ENCODE measurements at regions not wholly inside any gene's neighbourhood (a gene's known extent, or its start where the extent isn't known, plus 50 kb on each side); places are given as distances from the start of the nearest gene placed in this dataset.

DNA sequence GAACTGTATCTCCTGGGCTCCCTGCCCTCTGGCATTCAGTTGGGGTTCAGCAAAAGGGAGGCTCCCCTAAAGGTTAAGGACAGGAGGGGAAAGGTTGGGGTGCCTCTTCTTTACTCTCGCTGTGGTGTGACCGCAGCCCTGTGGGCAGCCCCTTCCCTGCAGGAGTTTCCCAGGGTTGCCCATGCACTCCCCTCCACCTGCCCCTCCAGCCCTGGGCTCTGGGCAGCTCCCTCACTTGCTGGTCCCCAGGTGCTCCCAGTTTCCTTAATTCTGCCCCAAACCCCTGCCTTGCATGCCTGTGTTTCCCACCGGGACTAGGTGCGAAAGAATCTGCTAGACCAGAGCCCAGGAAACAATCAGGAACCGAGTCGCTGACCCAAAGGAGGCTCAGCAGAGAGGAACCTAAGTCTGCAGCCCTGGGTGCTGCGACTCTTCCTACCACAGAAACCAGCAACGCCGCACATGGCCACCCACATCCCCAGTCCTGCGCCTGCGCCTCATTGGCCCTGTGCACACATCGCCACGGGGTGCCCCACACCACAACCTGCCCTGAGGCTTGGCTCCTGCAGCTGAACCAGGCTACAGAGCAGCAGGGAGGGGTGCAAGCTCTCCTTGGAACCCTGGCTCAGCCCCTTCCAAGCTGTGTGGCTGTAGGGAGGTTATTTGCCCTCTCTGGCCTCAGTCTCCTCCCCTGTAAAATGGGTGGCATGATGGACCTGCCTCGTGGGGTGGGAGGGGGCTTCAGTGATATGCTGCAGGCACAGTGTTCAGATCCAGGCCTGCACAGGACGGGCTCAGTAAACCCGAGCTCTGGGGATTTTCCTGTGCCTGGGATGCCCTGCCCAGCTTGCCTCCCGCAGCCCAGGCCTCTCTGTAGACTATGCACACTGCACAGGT, 487.6 kb downstream of the PREX1 start:
- no peak for TF ChIP-seq PAX5 (IDR thresholded peaks at IDR 0.05; ENCODE audit: insufficient read depth, low read length, severe bottlenecking)
- no peak for TF ChIP-seq POLR2AphosphoS5 (IDR thresholded peaks at IDR 0.05; ENCODE audit: low read depth, low read length)
- no peak for TF ChIP-seq POLR2A (IDR thresholded peaks at IDR 0.05; ENCODE audit: low read depth, low read length)
- TF ChIP-seq TAF1 (IDR thresholded peaks at IDR 0.05; ENCODE audit: low read depth, low read length), result no peak
- no peak for TF ChIP-seq SPI1 (IDR thresholded peaks at IDR 0.05; ENCODE audit: low read depth, low read length)
- no peak for TF ChIP-seq POU2F2 (IDR thresholded peaks at IDR 0.05; ENCODE audit: low read depth, low read length)
- peak; percentile 57 for FAIRE-seq
- no peak for DNase-seq (ENCODE audit: insufficient read length, low spot score)

DNA sequence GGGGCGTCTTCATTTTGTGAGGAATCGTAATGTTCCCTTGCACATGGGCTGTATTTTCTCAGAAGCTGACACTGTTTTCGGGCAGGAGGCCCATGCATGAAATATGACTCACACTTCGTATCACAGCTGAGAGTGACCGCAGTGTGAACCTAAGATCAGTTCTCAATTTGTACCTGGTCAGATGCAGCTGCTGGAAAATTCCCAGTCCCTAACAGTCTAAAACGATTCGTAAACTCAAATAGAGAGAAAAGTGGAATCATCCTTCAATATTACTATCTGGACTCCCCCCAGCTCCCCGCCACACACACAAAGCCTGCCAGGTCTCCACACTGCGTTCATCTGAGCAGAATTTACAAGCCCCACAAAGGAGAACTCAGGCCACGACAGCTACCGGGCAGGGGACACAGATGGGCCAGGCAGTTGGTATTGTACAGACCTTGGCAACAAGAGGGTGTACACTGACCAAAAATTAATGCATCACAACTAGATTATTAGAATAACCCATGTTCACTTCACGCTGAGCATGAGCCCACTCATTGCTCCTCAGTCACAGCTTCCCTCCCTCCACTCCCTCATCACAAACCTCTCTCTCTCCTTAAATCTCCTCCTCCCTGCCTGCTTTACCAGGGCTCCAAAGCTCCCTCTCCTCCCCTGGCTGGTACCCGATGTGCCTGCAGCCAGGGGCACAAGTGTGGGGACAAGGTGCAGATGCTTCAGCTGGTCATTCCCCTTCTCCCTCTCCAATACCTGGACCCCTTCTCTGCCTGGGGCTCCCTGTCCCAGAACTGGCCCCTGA, 488.4 kb downstream of the PREX1 start:
- FAIRE-seq (peak; percentile 54), DNase-seq (ENCODE audit: insufficient read length, low spot score) (no peak)
- TF ChIP-seq POU2F2 (IDR thresholded peaks at IDR 0.05; ENCODE audit: low read depth, low read length) (no peak), SPI1 (IDR thresholded peaks at IDR 0.05; ENCODE audit: low read depth, low read length) (0 out of 2 replicates have a peak, but pooled peaks have one; percentile 20)

DNA sequence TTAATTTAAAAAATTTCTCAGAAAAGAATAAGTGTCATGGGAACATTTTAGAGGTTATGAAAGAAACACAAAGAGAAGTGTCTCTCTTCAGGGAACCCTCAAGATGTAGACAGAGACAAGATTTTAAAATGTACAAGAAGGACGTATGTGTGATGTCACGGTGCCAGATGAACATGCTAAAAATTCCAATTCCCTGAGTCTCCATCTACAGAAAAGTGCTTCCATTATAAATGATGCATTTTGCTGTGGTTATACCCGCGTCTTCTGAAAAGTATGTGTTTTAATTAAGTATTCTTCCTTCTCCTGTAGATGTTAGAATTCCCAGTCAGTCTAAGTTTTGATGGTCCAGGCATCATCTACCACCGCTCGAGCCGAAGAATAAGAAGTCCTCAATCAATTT, 489.1 kb downstream of the PREX1 start:
- FAIRE-seq (no peak), DNase-seq (ENCODE audit: insufficient read length, low spot score) (no peak)
- TF ChIP-seq POU2F2 (IDR thresholded peaks at IDR 0.05; ENCODE audit: low read depth, low read length) (no peak), POLR2A (IDR thresholded peaks at IDR 0.05; ENCODE audit: low read depth, low read length) (no peak), PAX5 (IDR thresholded peaks at IDR 0.05; ENCODE audit: insufficient read depth, low read length, severe bottlenecking) (no peak), SPI1 (IDR thresholded peaks at IDR 0.05; ENCODE audit: low read depth, low read length) (no peak), POLR2AphosphoS5 (IDR thresholded peaks at IDR 0.05; ENCODE audit: low read depth, low read length) (no peak), TAF1 (IDR thresholded peaks at IDR 0.05; ENCODE audit: low read depth, low read length) (no peak)

DNA sequence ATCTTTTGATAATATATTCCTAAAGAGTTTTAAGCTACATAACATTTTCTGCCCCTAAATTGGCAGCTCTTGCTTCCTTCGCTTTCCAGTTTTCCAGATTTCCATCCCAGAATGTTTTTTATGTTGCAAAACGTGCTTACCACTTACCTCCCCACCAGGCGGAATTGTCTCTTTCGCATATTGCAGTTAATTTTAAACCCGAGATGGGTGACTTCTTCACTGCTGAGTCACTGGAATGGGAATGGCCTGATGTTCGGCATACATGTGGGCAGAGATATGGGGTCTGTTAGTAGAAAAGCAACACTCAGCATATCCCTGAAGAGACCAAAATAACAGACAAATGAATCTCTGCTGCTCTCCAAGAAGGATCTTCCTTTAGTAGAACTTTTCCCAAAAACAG, 491.2 kb downstream of the PREX1 start:
- FAIRE-seq, result no peak
- no peak for TF ChIP-seq POLR2A (IDR thresholded peaks at IDR 0.05; ENCODE audit: low read depth, low read length)
- TF ChIP-seq PAX5 (IDR thresholded peaks at IDR 0.05; ENCODE audit: insufficient read depth, low read length, severe bottlenecking), result no peak
- TF ChIP-seq SPI1 (IDR thresholded peaks at IDR 0.05; ENCODE audit: low read depth, low read length), result no peak
- TF ChIP-seq POLR2AphosphoS5 (IDR thresholded peaks at IDR 0.05; ENCODE audit: low read depth, low read length), result no peak
- TF ChIP-seq POU2F2 (IDR thresholded peaks at IDR 0.05; ENCODE audit: low read depth, low read length), result no peak
- TF ChIP-seq TAF1 (IDR thresholded peaks at IDR 0.05; ENCODE audit: low read depth, low read length), result no peak

DNA sequence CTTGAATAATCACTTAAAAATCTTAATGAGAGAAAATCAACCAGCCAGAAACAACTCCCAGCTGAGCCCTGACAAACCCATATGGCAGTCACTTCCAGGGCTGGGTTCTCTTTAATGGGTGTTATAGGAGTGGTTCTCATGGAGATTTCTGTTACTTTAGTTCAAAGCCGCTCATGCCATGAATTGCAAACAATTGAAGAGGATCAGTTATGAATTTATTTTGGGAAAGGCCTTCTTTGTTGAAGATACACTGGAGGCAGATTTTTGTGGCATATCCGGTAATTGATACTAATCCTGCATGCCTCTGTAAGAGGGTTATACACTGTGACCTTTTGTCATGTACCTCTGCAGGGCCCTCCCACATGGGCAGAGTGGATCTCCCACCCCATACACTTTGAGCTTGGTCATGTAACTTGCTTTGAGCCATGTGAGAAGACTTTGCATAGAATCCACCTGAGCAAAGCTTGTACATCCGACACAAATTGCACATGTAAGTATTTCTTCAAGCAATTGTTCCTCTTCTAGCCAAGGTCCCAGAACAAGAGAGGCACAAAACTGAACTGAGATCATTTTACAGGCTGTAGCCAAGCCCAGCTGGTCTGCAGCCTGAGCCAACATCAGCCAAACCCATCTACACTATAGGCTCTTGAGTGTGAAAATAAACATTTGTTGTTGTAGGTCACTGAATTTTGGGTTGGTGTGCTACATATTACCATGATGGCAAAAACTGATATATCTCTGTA, 492.3 kb downstream of the PREX1 start:
- DNase-seq (ENCODE audit: insufficient read length, low spot score), result no peak
- TF ChIP-seq SPI1 (IDR thresholded peaks at IDR 0.05; ENCODE audit: low read depth, low read length), result no peak
- TF ChIP-seq PAX5 (IDR thresholded peaks at IDR 0.05; ENCODE audit: insufficient read depth, low read length, severe bottlenecking), result no peak
- no peak for TF ChIP-seq TAF1 (IDR thresholded peaks at IDR 0.05; ENCODE audit: low read depth, low read length)
- no peak for TF ChIP-seq POLR2AphosphoS5 (IDR thresholded peaks at IDR 0.05; ENCODE audit: low read depth, low read length)
- no peak for TF ChIP-seq POU2F2 (IDR thresholded peaks at IDR 0.05; ENCODE audit: low read depth, low read length)
- TF ChIP-seq POLR2A (IDR thresholded peaks at IDR 0.05; ENCODE audit: low read depth, low read length), result no peak

More for the DNA sequence above, 491.2 kb downstream of the PREX1 start:
- no peak for DNase-seq (ENCODE audit: insufficient read length, low spot score)

DNA sequence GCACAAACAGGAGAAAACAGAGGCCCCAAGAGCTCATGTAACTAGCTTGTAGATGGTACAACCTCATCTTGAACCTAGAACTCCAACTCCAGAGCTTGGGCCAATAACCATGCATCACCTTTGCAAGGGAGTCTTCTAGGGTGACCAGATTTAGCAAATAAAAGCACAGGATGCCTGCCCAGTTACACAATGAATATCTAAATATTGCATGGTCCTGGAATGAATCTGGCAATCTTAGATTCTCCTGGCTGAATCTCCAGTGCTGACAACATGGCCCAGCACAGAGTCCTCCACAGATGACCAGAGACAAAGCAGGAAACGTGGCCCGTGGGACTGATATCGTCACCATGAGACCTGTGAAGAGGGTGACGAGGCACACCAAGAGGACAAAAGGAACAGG, 494.1 kb downstream of the PREX1 start:
- FAIRE-seq (no peak), DNase-seq (ENCODE audit: insufficient read length, low spot score) (no peak)
- TF ChIP-seq PAX5 (IDR thresholded peaks at IDR 0.05; ENCODE audit: insufficient read depth, low read length, severe bottlenecking) (no peak), POLR2AphosphoS5 (IDR thresholded peaks at IDR 0.05; ENCODE audit: low read depth, low read length) (no peak)

More for the DNA sequence above, 492.3 kb downstream of the PREX1 start:
- FAIRE-seq, result no peak

DNA sequence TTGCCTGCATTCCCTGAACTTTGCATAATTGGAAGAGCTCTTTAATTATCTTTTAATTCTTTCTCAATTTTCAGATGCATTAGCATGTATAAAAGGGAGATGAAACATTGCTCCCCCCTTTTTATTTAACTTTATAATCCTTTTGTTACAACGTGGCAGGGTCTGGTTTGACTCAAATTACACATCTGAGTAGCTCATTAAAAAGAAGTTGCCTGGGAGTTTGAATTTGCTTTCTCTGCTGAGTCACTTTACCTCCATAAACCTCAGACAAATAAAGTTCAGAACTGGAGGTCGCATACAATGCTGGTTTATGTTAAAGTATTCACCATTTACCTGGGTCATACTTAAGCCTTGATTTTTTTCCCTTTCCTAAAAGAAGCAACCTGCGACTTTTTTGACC, 495.2 kb downstream of the PREX1 start:
- TF ChIP-seq PAX5 (IDR thresholded peaks at IDR 0.05; ENCODE audit: insufficient read depth, low read length, severe bottlenecking) (no peak), TAF1 (IDR thresholded peaks at IDR 0.05; ENCODE audit: low read depth, low read length) (no peak), SPI1 (IDR thresholded peaks at IDR 0.05; ENCODE audit: low read depth, low read length) (no peak), POLR2AphosphoS5 (IDR thresholded peaks at IDR 0.05; ENCODE audit: low read depth, low read length) (no peak), POLR2A (IDR thresholded peaks at IDR 0.05; ENCODE audit: low read depth, low read length) (no peak), POU2F2 (IDR thresholded peaks at IDR 0.05; ENCODE audit: low read depth, low read length) (no peak)
- no peak for FAIRE-seq
- no peak for DNase-seq (ENCODE audit: insufficient read length, low spot score)

DNA sequence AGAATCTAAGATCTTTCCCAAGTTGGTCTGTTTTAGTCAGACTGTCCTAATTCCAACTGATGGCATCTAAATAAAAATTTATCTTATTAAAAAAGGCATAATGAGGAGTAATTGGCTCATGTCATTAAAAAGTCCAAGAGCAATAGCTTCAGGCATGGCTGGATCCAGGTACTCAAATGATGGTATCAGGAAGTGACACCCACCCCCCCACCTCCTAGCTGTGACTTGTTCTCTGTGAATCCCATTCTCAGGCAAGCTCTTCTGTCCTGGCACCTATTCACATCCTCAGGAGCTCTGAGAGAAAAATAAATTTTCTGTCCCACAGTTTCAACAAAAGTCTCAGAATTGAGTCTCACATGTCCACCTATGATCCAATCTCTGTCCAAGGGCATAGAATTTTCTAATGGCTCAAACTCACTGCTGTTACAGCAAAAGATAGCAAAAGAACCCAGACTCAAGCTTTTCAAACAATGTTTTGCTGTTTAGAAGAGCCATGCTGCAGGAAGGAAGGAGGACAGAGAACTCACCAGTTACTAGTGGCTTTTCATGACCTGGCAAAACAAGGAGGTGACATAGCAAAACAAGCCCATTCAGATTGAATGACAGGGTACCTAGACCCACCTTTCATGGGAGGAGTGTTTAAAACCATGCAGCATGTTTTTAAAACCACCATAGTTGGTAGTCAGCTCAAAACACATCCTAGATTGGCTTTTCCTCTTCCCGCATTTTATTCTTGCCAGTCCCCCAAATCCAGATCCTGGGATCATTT, 496.1 kb downstream of the PREX1 start:
- FAIRE-seq (no peak), DNase-seq (ENCODE audit: insufficient read length, low spot score) (no peak)
- TF ChIP-seq PAX5 (IDR thresholded peaks at IDR 0.05; ENCODE audit: insufficient read depth, low read length, severe bottlenecking) (no peak), TAF1 (IDR thresholded peaks at IDR 0.05; ENCODE audit: low read depth, low read length) (no peak)
